Ovary (tissue), 7 donors: ENCODE measurements at regions not wholly inside any gene's neighbourhood (a gene's known extent, or its start where the extent isn't known, plus 50 kb on each side); places are given as distances from the start of the nearest gene placed in this dataset.

Source experiments
- DNase-seq, 5 donors: peaks; one replicate each; pipeline ENCODE4 v3.0.0-alpha.2; 2019 to 2020
- H3K27ac ChIP-seq, 2 donors: fragments of 200-600 bp; one replicate each; pipeline versions ENCODE4 v1.5.1 to v1.8.0; 2019 to 2022
- H3K27me3 ChIP-seq: fragments of 200-600 bp; one replicate; pipeline ENCODE4 v1.8.0; 2022
- H3K36me3 ChIP-seq: fragments of 200-600 bp; sonication (generic); one replicate; pipeline ENCODE4 v1.5.1; 2019
- H3K4me1 ChIP-seq: one replicate; pipeline ENCODE4 v1.8.1; 2013; ENCODE audit warnings: mild to moderate bottlenecking, moderate library complexity; ENCODE audit not compliant: insufficient read depth
- H3K4me3 ChIP-seq: fragments of 200-600 bp; sonication (generic); one replicate; pipeline ENCODE4 v1.5.1; 2017
- H3K9me3 ChIP-seq, 2 donors: fragments of 200-600 bp in 1 of 2; sonication (generic) in 1 of 2; one replicate each; pipeline versions ENCODE4 v1.5.1 to v1.8.1; 2013 to 2019; ENCODE audit warnings: mild to moderate bottlenecking in 1 of 2, moderate library complexity in 1 of 2
- CTCF ChIP-seq, 3 donors: fragments of 450-650 bp in 2 of 3; fragments of 200-600 bp in 1 of 3; IDR thresholded peaks; one replicate each; pipeline versions ENCODE4 v1.5.1 to v1.8.0; 2016 to 2022; ENCODE audit warnings: antibody characterized with exemption in 3 of 3, mild to moderate bottlenecking in 1 of 3
- EP300 ChIP-seq: sonication (generic); formaldehyde crosslinking; IDR thresholded peaks from one replicate; pipeline ENCODE4 v1.6.1; 2017; ENCODE audit warnings: antibody characterized with exemption
- POLR2A ChIP-seq: fragments of 450-650 bp; IDR thresholded peaks from one replicate; pipeline ENCODE4 v1.6.1; 2017; ENCODE audit warnings: antibody characterized with exemption, mild to moderate bottlenecking, moderate library complexity
- WGBS, 3 donors: extraction: QIAGEN DNeasy Blood & Tissue Kit in 1 of 3; methylation state at CpG; one replicate each; pipeline versions ENCODE4 v1.1.5 to v1.1.7; 2013 to 2017; 5-methylcytosine and 5-hydroxymethylcytosine counted together
- intact Hi-C, 4 donors: fragments of 100-400 bp; cut with DNase I; formaldehyde crosslinking; loops; one replicate each; pipeline versions ENCODE4 v1.11.0 to v1.15.1; 2022 to 2023
- donor health status: DM: no; HTN: no; CAD: no; lungs with moderate emphysema.
- donor health status: DM: no; HTN: no; CAD: no.
- donor health status: Bipolar disorder and iron deficiency.
- donor health status: DM: no; HTN: no; CAD: no.
- donor health status: DM: yes; HTN: yes; CAD: no.

- Histone ChIP-seq H3K4me1 (no peaks in the 10 kb centered on the region), H3K4me3 (no peak overlapping the region), H3K27me3 (no peaks in the 10 kb centered on the region), H3K9me3 (no peaks in the 10 kb centered on the region), H3K27ac (no peak overlapping the region), H3K36me3 (no peaks in the 10 kb centered on the region)
- intact Hi-C loops, result no loop called here
- 80 to 85% (median 83%) methylated on average over 1 of the region's 1 CpG for WGBS, 3 donors
- TF ChIP-seq POLR2A (no peak), EP300 (no peak), CTCF (IDR thresholded peaks at IDR 0.05) (no peak)
- no peak for DNase-seq
Observed at GRCh38 chr13:67377919-67378318, 147.8 kb upstream of the PCDH9 start.

GRCh38 chr13:67374391-67374790 lies 144.3 kb upstream of the PCDH9 start:
- H3K9me3 ChIP-seq, result no peaks in the 10 kb centered on the region
- TF ChIP-seq EP300, result no peak
- TF ChIP-seq CTCF (IDR thresholded peaks at IDR 0.05), result no peak
- no peak for TF ChIP-seq POLR2A
- H3K27ac ChIP-seq, result no peak overlapping the region
- no peak overlapping the region for H3K4me3 ChIP-seq
- intact Hi-C loops, result no loop called here
- H3K4me1 ChIP-seq, result no peaks in the 10 kb centered on the region
- H3K36me3 ChIP-seq, result no peaks in the 10 kb centered on the region
- H3K27me3 ChIP-seq, result no peaks in the 10 kb centered on the region
- 74 to 80% (median 79%) methylated on average over 1 of the region's 1 CpG for WGBS, 3 donors
- no peak for DNase-seq

- H3K4me3 ChIP-seq, result no peak overlapping the region
- intact Hi-C loops, result no loop called here
- no peak for TF ChIP-seq CTCF (IDR thresholded peaks at IDR 0.05)
- no peak for TF ChIP-seq EP300
- no peak for TF ChIP-seq POLR2A
- H3K27me3 ChIP-seq, result no peaks in the 10 kb centered on the region
- no peak for DNase-seq
- H3K9me3 ChIP-seq, result no peaks in the 10 kb centered on the region
- H3K27ac ChIP-seq, result no peak overlapping the region
- no peaks in the 10 kb centered on the region for H3K36me3 ChIP-seq
- WGBS, 3 donors, result 55 to 75% (median 71%) methylated on average over 1 of the region's 1 CpG
- no peaks in the 10 kb centered on the region for H3K4me1 ChIP-seq
Observed at GRCh38 chr13:67372868-67373464, 142.8 kb upstream of the PCDH9 start.

- no peak for DNase-seq
- TF ChIP-seq CTCF (IDR thresholded peaks at IDR 0.05), result no peak
- TF ChIP-seq POLR2A, result no peak
- intact Hi-C loops, result no loop called here
- Histone ChIP-seq H3K27ac (no peak overlapping the region), H3K4me3 (no peak overlapping the region), H3K27me3 (no peaks in the 10 kb centered on the region), H3K4me1 (no peaks in the 10 kb centered on the region), H3K9me3 (no peaks in the 10 kb centered on the region), H3K36me3 (no peaks in the 10 kb centered on the region)
- WGBS, 3 donors, result 34 to 64% (median 57%) methylated on average over 6 of the region's 6 CpGs
Observed at GRCh38 chr13:67369895-67370660, 139.9 kb upstream of the PCDH9 start.
